HEK293 (cell line): ENCODE measurements at regions not wholly inside any gene's neighbourhood (a gene's known extent, or its start where the extent isn't known, plus 50 kb on each side); places are given as distances from the start of the nearest gene placed in this dataset.

Experiments used
- YY1 ChIP-seq: fragments of 450-650 bp; formaldehyde crosslinking; IDR thresholded peaks from 2 replicates; pipeline ENCODE4 v1.5.1; 2018; ENCODE audit warnings: missing biosample characterization, missing genetic modification characterization
- ZNF133 ChIP-seq: fragments of 450-650 bp; formaldehyde crosslinking; IDR thresholded peaks from 2 replicates; pipeline ENCODE4 v1.5.1; 2016; ENCODE audit warnings: missing biosample characterization, missing genetic modification characterization
- ZSCAN23 ChIP-seq: fragments of 450-650 bp; formaldehyde crosslinking; IDR thresholded peaks from 2 replicates; pipeline ENCODE4 v1.5.1; 2016; ENCODE audit warnings: missing biosample characterization, missing genetic modification characterization

DNA sequence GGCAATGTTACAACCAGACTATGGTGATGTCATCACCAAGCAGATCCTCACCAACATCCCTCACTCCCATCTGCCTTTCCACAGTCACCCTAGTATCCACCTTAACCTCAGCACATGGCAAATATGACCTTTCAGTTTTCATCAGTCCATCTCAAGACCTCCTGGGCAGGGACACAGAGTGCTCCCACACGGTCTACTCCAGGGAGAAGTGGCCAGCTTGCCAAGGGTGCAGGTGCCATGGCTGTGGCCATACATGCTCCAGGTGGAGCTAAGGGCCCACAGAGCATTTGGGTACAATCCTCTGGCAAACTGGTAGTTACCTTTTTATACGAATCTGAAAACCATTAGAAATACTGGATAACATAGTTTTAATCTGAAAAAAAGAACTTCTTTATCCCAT is 453.1 kb downstream of the ADCYAP1 start:
- no peak for TF ChIP-seq YY1
- TF ChIP-seq ZNF133 (tag by site-specific recombination): no peak
- no peak for TF ChIP-seq ZSCAN23 (tag by site-specific recombination)
